ENCODE measurements at regions not wholly inside any gene's neighbourhood (a gene's known extent, or its start where the extent isn't known, plus 50 kb on each side); places are given as distances from the start of the nearest gene placed in this dataset.
"Not testable (repeated sequence)": the region's sequence is repeated elsewhere in the genome, so short reads cannot be mapped to it uniquely, and the experiment has no call there.

DNA sequence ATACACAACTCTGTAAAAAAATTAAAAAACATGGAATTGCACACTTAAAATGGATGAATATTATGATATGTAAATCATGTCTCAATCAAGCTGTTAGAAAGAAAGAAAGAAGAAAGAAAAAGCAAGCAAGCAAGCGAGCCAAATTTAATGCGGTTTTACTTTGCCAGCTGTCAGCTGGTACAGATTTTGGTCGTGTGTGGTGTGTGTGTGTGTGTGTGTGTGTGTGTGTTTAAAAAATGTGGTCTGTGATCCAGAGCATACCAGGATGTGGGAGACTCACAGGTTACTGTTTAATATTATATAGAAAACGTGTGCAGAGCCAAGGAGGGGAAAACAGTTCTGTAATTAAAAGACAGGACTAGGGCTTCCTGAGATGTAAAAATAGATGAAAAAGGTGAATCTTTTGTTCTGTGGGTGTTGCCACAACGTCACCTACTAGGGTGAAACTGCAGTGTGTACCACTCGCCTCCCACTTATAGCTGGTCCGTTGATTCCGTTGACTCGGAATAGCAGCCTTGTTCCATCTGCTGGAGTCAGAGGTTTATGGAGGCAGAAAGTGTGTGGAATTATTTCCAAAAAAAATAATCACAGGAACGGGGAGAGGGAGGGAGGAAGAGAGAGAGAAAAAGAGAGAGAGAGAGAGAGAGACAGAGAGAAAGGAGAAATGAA is 197.7 kb downstream of the BCAS1 start:
- no peak for DNase-seq (ENCODE audit: low read depth)

GRCh38 chr20:53872081-53872541 is 198.3 kb downstream of the BCAS1 start:
- no peak for DNase-seq (ENCODE audit: low read depth)

GRCh38 chr20:53871541-53871940 is 198.9 kb downstream of the BCAS1 start:
- DNase-seq (ENCODE audit: low read depth), result no peak

DNA sequence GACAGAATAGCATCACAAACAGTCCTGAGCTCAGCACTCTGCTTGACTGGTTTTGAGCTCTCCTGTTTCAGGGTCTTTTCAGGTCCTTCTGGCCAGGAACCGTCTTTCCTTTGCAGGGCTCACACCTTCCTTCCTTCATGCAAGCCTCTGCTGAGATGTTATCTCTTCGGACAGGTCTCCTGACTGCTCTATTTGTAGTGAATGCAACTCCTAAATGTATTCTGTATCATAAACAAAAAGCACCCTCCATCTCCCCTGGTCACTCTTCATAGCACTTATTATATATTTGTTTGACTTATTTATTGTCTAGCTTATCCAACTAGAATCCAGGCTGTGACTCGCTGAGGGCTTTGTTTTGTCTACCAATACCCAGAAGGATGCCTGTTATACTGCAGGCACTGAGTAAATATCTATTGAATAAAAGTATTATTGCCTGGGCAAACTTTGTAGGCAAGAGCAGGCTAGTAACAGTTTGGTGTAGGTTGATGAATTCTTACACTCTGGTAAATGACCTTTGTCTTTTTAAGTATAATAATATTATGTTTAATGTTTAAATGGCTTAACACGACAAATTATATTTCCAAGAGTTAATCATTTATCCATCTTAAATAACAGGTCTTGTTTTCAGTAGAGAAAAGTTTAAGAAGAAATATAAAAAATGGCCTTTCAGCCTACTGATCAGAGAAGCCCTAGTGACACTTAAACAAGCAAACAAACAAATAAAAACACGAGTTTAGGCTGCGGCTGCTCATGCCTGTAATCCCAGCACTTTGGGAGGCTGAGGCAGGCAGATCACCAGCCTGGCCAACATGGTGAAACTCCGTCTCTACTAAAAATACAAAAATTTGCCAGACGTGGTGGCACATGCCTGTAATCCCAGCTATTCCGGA is 199.7 kb downstream of the BCAS1 start:
- no peak for DNase-seq (ENCODE audit: low read depth)

DNA sequence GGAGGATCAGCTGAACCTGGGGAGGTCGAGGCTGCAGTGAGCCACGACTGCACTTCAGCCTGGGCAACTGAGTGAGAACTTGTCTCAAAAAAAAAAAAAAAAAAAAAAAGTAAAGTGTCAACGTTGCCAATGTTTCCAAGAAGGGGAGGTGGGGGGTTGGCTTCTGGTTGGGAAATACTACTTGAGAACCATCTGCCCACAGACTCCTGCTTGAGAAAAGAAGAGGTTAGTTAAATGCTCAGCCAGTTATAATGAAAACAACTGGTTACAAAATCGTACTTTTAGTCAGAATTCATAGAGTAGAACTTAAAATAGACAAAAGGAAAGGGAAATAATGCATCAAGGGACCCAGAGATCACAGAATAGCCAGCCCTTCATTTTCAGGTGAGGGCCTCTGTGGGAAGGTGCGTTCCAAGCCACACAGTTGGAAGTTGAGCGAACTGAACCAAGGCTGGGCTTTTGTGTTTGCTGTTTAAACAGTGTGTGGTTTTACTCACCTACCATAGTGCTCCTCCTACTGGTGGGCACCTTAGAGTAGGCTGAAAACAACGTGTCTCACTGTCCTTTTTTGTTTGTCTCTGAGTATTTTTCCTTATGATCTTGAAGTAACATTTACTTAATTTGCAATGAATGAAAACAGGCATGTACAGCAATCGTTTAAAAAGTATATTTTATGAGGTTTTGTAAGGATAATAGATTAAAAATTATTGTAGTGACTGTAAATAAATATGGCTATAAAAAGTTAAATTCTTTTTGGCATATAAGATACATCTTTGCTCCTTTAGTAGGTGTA is 200.7 kb downstream of the BCAS1 start:
- DNase-seq (ENCODE audit: low read depth), result peak; percentile 63

DNA sequence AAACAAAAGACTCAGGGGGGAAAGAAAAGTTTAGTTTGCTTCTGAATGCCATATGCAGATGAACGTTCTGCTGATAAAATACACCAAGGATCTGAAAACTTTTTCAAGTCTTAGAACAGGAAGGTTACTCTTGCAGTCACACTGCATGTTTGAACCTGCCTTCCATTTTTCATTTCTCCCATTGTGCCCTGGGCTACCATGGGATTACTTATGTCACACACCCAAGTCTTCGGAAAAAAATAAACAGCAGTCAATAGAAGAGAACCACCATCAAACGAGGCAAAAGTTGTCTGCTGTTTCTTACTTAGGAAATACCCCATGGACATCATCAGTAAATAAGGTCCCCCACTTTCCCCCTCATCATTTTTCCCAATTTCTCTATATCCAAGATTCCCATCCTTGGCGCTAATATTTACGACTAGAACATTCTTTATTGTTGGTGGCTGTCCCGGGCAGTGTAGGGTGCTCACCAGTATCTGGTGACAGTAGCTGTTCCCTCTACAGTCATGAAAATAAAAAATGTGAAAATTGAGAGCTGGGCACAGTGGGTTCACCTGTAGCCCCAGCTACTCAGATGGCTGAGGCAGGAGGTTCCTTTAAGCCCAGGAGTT is 202.5 kb downstream of the BCAS1 start:
- DNase-seq (ENCODE audit: low read depth), result no peak

DNA sequence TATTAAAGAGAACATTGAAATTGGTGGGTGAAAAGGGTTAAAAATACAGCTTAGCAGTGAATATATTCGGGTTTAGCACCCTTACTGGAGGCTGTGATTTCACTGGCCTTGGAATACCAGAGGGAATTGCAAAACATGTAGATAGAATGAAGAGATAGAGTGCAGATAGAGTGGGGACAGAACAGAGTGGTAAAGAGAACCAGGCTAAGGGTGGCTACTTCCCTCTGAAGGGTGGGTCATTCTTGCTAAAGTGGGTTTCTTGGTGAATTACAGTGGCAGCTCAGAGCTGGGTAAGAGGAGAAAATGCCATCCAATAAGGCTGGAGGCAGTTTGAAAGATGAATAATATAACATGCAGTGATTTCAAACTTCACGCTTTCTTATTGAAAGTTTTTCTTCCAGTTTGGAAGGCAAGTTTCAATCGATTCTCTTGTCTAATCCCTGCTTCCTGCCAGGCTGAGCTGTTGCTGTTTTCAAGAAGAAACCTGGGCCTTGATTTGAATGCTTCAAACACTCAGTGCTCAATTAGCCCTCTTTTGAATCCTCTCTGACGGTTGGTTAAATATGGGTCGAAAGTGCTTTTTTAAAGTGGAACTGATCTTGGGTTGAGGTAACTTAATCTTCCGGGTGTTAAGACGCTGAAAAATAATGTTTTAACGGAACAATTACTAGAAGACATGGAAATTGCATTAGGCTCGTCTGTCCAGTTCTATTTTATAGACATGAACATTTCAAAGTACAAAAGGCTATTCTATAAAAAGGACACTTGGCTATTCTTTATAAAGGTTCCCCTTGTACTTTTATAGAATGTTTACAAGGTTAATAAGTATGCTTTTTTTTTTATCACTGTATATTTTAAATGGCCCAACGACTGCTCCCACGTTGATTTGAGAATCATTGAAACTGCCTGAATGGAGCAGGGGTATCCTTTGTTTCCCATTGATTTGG is 203.3 kb downstream of the BCAS1 start:
- DNase-seq (ENCODE audit: low read depth), result no peak

DNA sequence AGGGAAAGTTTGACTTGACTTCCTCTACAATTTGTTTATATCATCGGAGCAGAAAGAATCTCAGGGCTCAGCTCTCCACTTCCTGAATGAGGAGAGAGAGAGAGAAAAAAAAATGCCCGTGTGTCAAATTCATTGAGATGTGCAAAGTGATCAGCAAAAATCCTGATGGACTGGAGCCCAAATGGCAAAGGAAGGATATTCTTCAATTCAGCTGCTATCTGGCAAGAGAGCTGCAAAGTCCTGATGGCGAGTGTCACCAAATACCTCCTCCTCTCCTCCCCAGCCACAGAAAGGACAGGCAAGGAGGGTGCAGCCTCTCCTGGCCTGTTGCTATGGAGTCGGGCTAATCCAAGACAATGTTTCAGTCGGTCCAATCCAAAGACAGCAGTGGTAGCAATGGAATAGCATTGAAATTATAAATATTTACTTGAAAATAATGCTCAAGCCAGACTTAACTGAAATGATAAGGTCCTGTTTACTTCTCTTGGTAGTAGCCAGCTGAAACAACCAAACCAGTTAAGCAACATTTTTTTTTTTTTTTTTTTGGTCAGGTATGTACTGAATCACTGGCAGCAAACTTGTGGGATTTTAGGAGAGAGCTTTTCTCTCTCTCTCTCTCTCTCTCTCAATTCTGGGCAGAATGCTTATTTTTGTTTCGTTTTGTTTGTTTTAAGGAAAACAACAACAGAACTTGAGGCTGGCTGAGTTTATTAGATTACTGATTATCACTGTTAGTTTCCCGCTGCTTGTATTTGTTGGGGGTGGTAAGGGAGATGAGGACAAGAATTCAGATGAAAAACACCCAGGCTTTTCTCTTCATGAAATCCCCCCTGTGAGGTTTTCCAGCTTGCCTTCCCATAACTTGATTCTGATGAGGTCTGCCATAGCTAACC is 204.2 kb downstream of the BCAS1 start:
- DNase-seq (ENCODE audit: low read depth), result no peak

GRCh38 chr20:53864765-53865683 is 205.4 kb downstream of the BCAS1 start:
- not testable (repeated sequence) for DNase-seq (ENCODE audit: low read depth)

GRCh38 chr20:53863923-53864641 is 206.3 kb downstream of the BCAS1 start:
- not testable (repeated sequence) for DNase-seq (ENCODE audit: low read depth)

DNA sequence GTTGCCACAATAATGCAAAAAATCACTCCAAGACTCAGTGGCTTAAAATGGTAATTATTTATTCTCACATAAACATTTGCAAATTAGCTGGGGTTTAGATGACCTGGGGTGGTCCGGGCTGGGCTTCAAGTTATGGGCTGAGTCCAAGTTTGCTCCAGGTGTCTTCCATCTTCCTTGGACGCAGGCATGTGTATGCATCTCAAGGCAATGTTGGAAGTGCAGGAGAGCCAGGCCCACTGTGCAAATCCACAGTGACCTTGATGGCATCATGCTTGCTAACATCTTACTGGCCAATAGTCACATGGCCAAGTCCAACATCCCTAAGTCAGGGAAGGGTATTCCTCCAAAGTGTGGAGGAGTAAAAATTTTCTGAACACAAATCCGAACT is 206.9 kb downstream of the BCAS1 start:
- not testable (repeated sequence) for DNase-seq (ENCODE audit: low read depth)

GRCh38 chr20:53863039-53863438 is 207.4 kb downstream of the BCAS1 start:
- DNase-seq (ENCODE audit: low read depth), result not testable (repeated sequence)

- DNase-seq (ENCODE audit: low read depth), result not testable (repeated sequence)
These were observed 207.9 kb downstream of the BCAS1 start for GRCh38 chr20:53862490-53862889.

DNA sequence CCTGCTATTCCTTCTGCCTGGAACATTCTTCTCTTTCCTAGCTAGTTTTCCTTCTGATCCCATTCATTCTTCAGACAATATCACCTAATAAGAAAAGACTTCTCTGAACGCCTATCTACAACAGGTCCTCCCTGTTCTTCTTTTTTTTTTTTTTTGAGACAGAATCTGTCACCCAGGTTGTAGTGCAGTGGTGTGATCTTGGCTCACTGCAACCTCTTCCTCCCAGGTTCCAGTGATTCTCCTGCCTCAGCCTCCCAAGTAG is 208.3 kb downstream of the BCAS1 start:
- DNase-seq (ENCODE audit: low read depth), result not testable (repeated sequence)

- DNase-seq (ENCODE audit: low read depth), result no peak
These were observed 210.7 kb downstream of the BCAS1 start for GRCh38 chr20:53859684-53860083.

- not testable (repeated sequence) for DNase-seq (ENCODE audit: low read depth)
These were observed 211.4 kb downstream of the BCAS1 start for GRCh38 chr20:53859009-53859408.

GRCh38 chr20:53858516-53858915 is 211.9 kb downstream of the BCAS1 start:
- DNase-seq (ENCODE audit: low read depth), result not testable (repeated sequence)

DNA sequence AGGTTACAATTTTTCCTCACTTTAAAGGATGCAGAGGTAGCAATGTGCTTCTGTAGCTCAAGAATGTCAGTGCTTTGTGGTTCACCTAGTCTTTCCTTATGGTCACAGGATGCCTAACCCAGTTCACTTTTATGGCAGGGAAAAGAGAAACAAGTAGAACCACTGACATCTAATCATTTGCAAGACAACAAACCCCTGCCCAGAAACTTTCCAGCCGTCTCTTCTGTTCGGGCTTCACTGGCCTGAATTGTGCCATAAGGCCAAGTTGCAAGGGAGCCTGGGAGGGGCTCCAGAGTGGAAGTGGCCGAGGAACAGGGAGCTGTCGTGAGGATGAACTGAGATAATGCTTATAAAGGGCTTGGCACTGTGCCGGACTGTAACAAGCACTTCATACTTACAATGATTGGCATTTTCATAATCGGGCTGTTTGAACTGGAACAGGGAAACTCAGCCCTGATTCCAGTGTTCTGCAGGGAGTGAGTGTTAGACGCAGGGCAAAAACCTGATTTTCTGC is 212.6 kb downstream of the BCAS1 start:
- no peak for DNase-seq (ENCODE audit: low read depth)
